SK-N-SH (cell line): ENCODE measurements at regions not wholly inside any gene's neighbourhood (a gene's known extent, or its start where the extent isn't known, plus 50 kb on each side); places are given as distances from the start of the nearest gene placed in this dataset.

Source experiments
- NRF1 ChIP-seq: IDR thresholded peaks from 2 replicates; pipeline ENCODE4 v1.6.1; 2012; ENCODE audit warnings: low read depth, mild to moderate bottlenecking, low read length
- TEAD4 ChIP-seq: IDR thresholded peaks from 2 replicates; pipeline ENCODE4 v1.4.0; 2012; ENCODE audit warnings: mild to moderate bottlenecking, borderline replicate concordance; ENCODE audit not compliant: insufficient read depth
- TF ChIP-seq, protein P1 (sequence below): fragments of 200-600 bp; sonication (generic); IDR thresholded peaks from 2 replicates; pipeline ENCODE4 v1.6.1; 2017; ENCODE audit warnings: antibody characterized with exemption, mild to moderate bottlenecking, moderate library complexity
- TF ChIP-seq, protein P2 (sequence below): IDR thresholded peaks from 2 replicates; pipeline ENCODE4 v1.6.1; 2012; ENCODE audit warnings: mild to moderate bottlenecking, low read depth, low read length, moderate library complexity

GRCh38 chr1:108079440-108080025, 114.6 kb upstream of the VAV3 start:
- TF ChIP-seq, protein P1, sequence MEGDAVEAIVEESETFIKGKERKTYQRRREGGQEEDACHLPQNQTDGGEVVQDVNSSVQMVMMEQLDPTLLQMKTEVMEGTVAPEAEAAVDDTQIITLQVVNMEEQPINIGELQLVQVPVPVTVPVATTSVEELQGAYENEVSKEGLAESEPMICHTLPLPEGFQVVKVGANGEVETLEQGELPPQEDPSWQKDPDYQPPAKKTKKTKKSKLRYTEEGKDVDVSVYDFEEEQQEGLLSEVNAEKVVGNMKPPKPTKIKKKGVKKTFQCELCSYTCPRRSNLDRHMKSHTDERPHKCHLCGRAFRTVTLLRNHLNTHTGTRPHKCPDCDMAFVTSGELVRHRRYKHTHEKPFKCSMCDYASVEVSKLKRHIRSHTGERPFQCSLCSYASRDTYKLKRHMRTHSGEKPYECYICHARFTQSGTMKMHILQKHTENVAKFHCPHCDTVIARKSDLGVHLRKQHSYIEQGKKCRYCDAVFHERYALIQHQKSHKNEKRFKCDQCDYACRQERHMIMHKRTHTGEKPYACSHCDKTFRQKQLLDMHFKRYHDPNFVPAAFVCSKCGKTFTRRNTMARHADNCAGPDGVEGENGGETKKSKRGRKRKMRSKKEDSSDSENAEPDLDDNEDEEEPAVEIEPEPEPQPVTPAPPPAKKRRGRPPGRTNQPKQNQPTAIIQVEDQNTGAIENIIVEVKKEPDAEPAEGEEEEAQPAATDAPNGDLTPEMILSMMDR, result no peak
- TF ChIP-seq, protein P2, sequence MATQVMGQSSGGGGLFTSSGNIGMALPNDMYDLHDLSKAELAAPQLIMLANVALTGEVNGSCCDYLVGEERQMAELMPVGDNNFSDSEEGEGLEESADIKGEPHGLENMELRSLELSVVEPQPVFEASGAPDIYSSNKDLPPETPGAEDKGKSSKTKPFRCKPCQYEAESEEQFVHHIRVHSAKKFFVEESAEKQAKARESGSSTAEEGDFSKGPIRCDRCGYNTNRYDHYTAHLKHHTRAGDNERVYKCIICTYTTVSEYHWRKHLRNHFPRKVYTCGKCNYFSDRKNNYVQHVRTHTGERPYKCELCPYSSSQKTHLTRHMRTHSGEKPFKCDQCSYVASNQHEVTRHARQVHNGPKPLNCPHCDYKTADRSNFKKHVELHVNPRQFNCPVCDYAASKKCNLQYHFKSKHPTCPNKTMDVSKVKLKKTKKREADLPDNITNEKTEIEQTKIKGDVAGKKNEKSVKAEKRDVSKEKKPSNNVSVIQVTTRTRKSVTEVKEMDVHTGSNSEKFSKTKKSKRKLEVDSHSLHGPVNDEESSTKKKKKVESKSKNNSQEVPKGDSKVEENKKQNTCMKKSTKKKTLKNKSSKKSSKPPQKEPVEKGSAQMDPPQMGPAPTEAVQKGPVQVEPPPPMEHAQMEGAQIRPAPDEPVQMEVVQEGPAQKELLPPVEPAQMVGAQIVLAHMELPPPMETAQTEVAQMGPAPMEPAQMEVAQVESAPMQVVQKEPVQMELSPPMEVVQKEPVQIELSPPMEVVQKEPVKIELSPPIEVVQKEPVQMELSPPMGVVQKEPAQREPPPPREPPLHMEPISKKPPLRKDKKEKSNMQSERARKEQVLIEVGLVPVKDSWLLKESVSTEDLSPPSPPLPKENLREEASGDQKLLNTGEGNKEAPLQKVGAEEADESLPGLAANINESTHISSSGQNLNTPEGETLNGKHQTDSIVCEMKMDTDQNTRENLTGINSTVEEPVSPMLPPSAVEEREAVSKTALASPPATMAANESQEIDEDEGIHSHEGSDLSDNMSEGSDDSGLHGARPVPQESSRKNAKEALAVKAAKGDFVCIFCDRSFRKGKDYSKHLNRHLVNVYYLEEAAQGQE, result no peak
- TF ChIP-seq TEAD4 (no peak), NRF1 (no peak)
